WERI-Rb-1 (cell line): ENCODE measurements at regions not wholly inside any gene's neighbourhood (a gene's known extent, or its start where the extent isn't known, plus 50 kb on each side); places are given as distances from the start of the nearest gene placed in this dataset.

Experiments used
- DNase-seq: peaks from one replicate; pipeline ENCODE4 v3.0.0-alpha.2; 2020
- H3K27ac ChIP-seq: fragments of 250-450 bp; sonication (Bioruptor Pico); 2 replicates; pipeline ENCODE4 v1.5.1; 2020; ENCODE audit warnings: mild to moderate bottlenecking, moderate library complexity
- H3K27me3 ChIP-seq: fragments of 250-450 bp; sonication (Bioruptor Pico); 2 replicates; pipeline ENCODE4 v1.5.1; 2021; ENCODE audit warnings: mild to moderate bottlenecking, low read depth, moderate library complexity; ENCODE audit not compliant: insufficient read depth, severe bottlenecking
- H3K36me3 ChIP-seq: fragments of 250-450 bp; sonication (Bioruptor Pico); 2 replicates; pipeline ENCODE4 v1.5.1; 2020; ENCODE audit warnings: mild to moderate bottlenecking, moderate library complexity
- H3K4me3 ChIP-seq: 2 replicates; pipeline ENCODE4 v1.5.1; 2011; ENCODE audit warnings: low read depth, mild to moderate bottlenecking, control low read depth, low read length
- H3K9me3 ChIP-seq: fragments of 250-450 bp; sonication (Bioruptor Pico); 2 replicates; pipeline ENCODE4 v1.5.1; 2021; ENCODE audit warnings: mild to moderate bottlenecking, moderate library complexity; ENCODE audit not compliant: severe bottlenecking
- CTCF ChIP-seq: IDR thresholded peaks from 2 replicates; pipeline ENCODE4 v1.5.1; 2011; ENCODE audit warnings: low read depth, mild to moderate bottlenecking, control low read depth, inconsistent platforms, low read length

- no peak overlapping the region for H3K4me3 ChIP-seq
- no peaks in the 10 kb centered on the region for H3K9me3 ChIP-seq
- TF ChIP-seq CTCF = no peak
- H3K27ac ChIP-seq = no peak overlapping the region
- no peak for DNase-seq
- no peaks in the 10 kb centered on the region for H3K27me3 ChIP-seq
- no peaks in the 10 kb centered on the region for H3K36me3 ChIP-seq
Measured at GRCh38 chr9:79287708-79288290, 284.0 kb upstream of the TLE4 start.

GRCh38 chr9:79289856-79290255 lies 281.9 kb upstream of the TLE4 start:
- Histone ChIP-seq H3K36me3 (no peaks in the 10 kb centered on the region), H3K9me3 (no peaks in the 10 kb centered on the region), H3K4me3 (no peak overlapping the region), H3K27ac (no peak overlapping the region), H3K27me3 (no peaks in the 10 kb centered on the region)
- DNase-seq = no peak
- no peak for TF ChIP-seq CTCF

- H3K27me3 ChIP-seq = no peaks in the 10 kb centered on the region
- DNase-seq = peak; percentile 25
- no peaks in the 10 kb centered on the region for H3K36me3 ChIP-seq
- TF ChIP-seq CTCF = peak; percentile 56; the same call in 1 of the 2 replicates
- H3K27ac ChIP-seq = no peak overlapping the region
- no peaks in the 10 kb centered on the region for H3K9me3 ChIP-seq
- no peak overlapping the region for H3K4me3 ChIP-seq
Measured at GRCh38 chr9:79292731-79293280, 279.0 kb upstream of the TLE4 start.

- H3K27me3 ChIP-seq = no peaks in the 10 kb centered on the region
- H3K9me3 ChIP-seq = no peaks in the 10 kb centered on the region
- H3K36me3 ChIP-seq = no peaks in the 10 kb centered on the region
- H3K27ac ChIP-seq = no peak overlapping the region
- H3K4me3 ChIP-seq = no peak overlapping the region
- no peak for DNase-seq
- no peak for TF ChIP-seq CTCF
Measured at GRCh38 chr9:79300068-79300467, 271.7 kb upstream of the TLE4 start.

GRCh38 chr9:79301085-79301484 lies 270.7 kb upstream of the TLE4 start:
- Histone ChIP-seq H3K4me3 (no peak overlapping the region), H3K27ac (no peak overlapping the region), H3K36me3 (no peaks in the 10 kb centered on the region), H3K27me3 (no peaks in the 10 kb centered on the region), H3K9me3 (no peaks in the 10 kb centered on the region)
- DNase-seq = no peak
- TF ChIP-seq CTCF = no peak
